ENCODE measurements at regions not wholly inside any gene's neighbourhood (a gene's known extent, or its start where the extent isn't known, plus 50 kb on each side); places are given as distances from the start of the nearest gene placed in this dataset.

DNA sequence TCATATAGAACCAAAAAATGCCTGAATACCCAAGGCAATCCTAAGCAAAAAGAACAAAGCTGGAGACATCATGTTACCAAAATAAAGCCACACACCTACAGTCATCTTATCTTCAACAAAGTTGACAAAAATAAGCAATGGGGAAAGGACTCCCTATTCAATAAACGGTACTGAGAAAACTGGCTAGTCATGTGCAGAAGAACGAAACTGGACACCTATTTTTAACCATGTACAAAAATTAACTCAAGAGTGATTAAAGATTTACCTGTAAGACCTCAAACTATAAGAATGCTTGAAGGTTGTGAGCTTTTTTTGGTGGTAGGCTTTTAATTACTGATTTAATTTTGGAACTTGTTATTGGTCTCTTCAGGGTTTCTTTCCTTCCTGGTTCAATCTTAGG is 236.0 kb upstream of the DEFB112 start:
- TF ChIP-seq, protein P1, sequence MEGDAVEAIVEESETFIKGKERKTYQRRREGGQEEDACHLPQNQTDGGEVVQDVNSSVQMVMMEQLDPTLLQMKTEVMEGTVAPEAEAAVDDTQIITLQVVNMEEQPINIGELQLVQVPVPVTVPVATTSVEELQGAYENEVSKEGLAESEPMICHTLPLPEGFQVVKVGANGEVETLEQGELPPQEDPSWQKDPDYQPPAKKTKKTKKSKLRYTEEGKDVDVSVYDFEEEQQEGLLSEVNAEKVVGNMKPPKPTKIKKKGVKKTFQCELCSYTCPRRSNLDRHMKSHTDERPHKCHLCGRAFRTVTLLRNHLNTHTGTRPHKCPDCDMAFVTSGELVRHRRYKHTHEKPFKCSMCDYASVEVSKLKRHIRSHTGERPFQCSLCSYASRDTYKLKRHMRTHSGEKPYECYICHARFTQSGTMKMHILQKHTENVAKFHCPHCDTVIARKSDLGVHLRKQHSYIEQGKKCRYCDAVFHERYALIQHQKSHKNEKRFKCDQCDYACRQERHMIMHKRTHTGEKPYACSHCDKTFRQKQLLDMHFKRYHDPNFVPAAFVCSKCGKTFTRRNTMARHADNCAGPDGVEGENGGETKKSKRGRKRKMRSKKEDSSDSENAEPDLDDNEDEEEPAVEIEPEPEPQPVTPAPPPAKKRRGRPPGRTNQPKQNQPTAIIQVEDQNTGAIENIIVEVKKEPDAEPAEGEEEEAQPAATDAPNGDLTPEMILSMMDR (IDR thresholded peaks at IDR 0.05) = no peak
- TF ChIP-seq POLR2A (IDR thresholded peaks at IDR 0.05) = no peak

Data from heart left ventricle (tissue), 13 donors.